WERI-Rb-1 (cell line): ENCODE measurements at regions not wholly inside any gene's neighbourhood (a gene's known extent, or its start where the extent isn't known, plus 50 kb on each side); places are given as distances from the start of the nearest gene placed in this dataset.

ENCODE experiments used
- DNase-seq: peaks from one replicate; pipeline ENCODE4 v3.0.0-alpha.2; 2020
- H3K27ac ChIP-seq: fragments of 250-450 bp; sonication (Bioruptor Pico); 2 replicates; pipeline ENCODE4 v1.5.1; 2020; ENCODE audit warnings: mild to moderate bottlenecking, moderate library complexity
- H3K27me3 ChIP-seq: fragments of 250-450 bp; sonication (Bioruptor Pico); 2 replicates; pipeline ENCODE4 v1.5.1; 2021; ENCODE audit warnings: mild to moderate bottlenecking, low read depth, moderate library complexity; ENCODE audit not compliant: insufficient read depth, severe bottlenecking
- H3K36me3 ChIP-seq: fragments of 250-450 bp; sonication (Bioruptor Pico); 2 replicates; pipeline ENCODE4 v1.5.1; 2020; ENCODE audit warnings: mild to moderate bottlenecking, moderate library complexity
- H3K4me3 ChIP-seq: 2 replicates; pipeline ENCODE4 v1.5.1; 2011; ENCODE audit warnings: low read depth, mild to moderate bottlenecking, control low read depth, low read length
- H3K9me3 ChIP-seq: fragments of 250-450 bp; sonication (Bioruptor Pico); 2 replicates; pipeline ENCODE4 v1.5.1; 2021; ENCODE audit warnings: mild to moderate bottlenecking, moderate library complexity; ENCODE audit not compliant: severe bottlenecking
- CTCF ChIP-seq: IDR thresholded peaks from 2 replicates; pipeline ENCODE4 v1.5.1; 2011; ENCODE audit warnings: low read depth, mild to moderate bottlenecking, control low read depth, inconsistent platforms, low read length

- Histone ChIP-seq H3K9me3 (no peaks in the 10 kb centered on the region), H3K27ac (no peak overlapping the region), H3K4me3 (no peak overlapping the region), H3K36me3 (no peaks in the 10 kb centered on the region), H3K27me3 (no peaks in the 10 kb centered on the region)
- no peak for DNase-seq
- TF ChIP-seq CTCF = no peak
These were observed 322.9 kb upstream of the AKR1E2 start for GRCh38 chr10:4503076-4503475.

GRCh38 chr10:4501306-4501705 lies 324.7 kb upstream of the AKR1E2 start:
- Histone ChIP-seq H3K9me3 (no peaks in the 10 kb centered on the region), H3K27ac (no peak overlapping the region), H3K36me3 (no peaks in the 10 kb centered on the region), H3K4me3 (no peak overlapping the region), H3K27me3 (no peaks in the 10 kb centered on the region)
- DNase-seq = no peak
- no peak for TF ChIP-seq CTCF

GRCh38 chr10:4498711-4499251 lies 327.2 kb upstream of the AKR1E2 start:
- no peak overlapping the region for H3K4me3 ChIP-seq
- no peaks in the 10 kb centered on the region for H3K9me3 ChIP-seq
- DNase-seq = no peak
- no peak for TF ChIP-seq CTCF
- no peaks in the 10 kb centered on the region for H3K27me3 ChIP-seq
- H3K27ac ChIP-seq = no peak overlapping the region
- H3K36me3 ChIP-seq = no peaks in the 10 kb centered on the region

GRCh38 chr10:4494551-4494950 lies 331.5 kb upstream of the AKR1E2 start:
- Histone ChIP-seq H3K27ac (no peak overlapping the region), H3K4me3 (no peak overlapping the region), H3K9me3 (no peaks in the 10 kb centered on the region), H3K27me3 (no peaks in the 10 kb centered on the region), H3K36me3 (no peaks in the 10 kb centered on the region)
- DNase-seq = no peak
- no peak for TF ChIP-seq CTCF

GRCh38 chr10:4492202-4492601 lies 333.8 kb upstream of the AKR1E2 start:
- no peak for TF ChIP-seq CTCF
- Histone ChIP-seq H3K9me3 (no peaks in the 10 kb centered on the region), H3K27me3 (no peaks in the 10 kb centered on the region), H3K27ac (no peak overlapping the region), H3K4me3 (no peak overlapping the region), H3K36me3 (no peaks in the 10 kb centered on the region)
- DNase-seq = no peak

- Histone ChIP-seq H3K36me3 (no peaks in the 10 kb centered on the region), H3K27ac (no peak overlapping the region), H3K27me3 (no peaks in the 10 kb centered on the region), H3K4me3 (no peak overlapping the region), H3K9me3 (no peaks in the 10 kb centered on the region)
- DNase-seq = no peak
- no peak for TF ChIP-seq CTCF
These were observed 337.1 kb upstream of the AKR1E2 start for GRCh38 chr10:4488904-4489303.
